Right lobe of liver (tissue), 4 donors: ENCODE measurements at regions not wholly inside any gene's neighbourhood (a gene's known extent, or its start where the extent isn't known, plus 50 kb on each side); places are given as distances from the start of the nearest gene placed in this dataset.

Source experiments
- POLR2A ChIP-seq: fragments of 450-650 bp; IDR thresholded peaks from one replicate; pipeline ENCODE4 v1.6.1; 2017; ENCODE audit warnings: antibody characterized with exemption, mild to moderate bottlenecking
- TF ChIP-seq, protein P1 (sequence below), 4 donors: fragments of 200-600 bp in 3 of 4; fragments of 450-650 bp in 1 of 4; IDR thresholded peaks; one replicate each; pipeline versions ENCODE4 v1.5.1 to v1.8.0; 2016 to 2022; ENCODE audit warnings: antibody characterized with exemption in 4 of 4, mild to moderate bottlenecking in 2 of 4
- donor health status: DM: no; HTN: no; CAD: no.
- donor health status: DM: no; HTN: no; CAD: no.
- donor health status: DM: no; HTN: yes; CAD: no.

DNA sequence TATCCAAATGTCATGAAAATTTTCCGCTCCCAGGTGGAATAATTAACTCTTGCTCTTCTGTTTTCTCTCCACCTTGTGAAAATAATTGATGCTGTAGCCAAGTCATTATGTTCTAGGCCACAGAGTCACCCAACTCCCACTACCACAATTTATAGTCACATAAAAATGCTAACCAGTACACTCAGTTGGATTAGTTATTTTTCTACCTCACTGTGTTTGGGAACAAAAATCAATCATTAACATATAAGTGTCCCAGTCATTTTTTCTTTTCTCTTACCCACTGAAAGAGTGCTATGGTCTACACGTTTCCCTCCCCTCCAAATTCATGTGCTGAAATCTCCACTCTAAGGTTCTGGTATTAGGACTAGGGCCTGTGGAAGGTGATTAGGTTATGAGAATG is 255.6 kb upstream of the LMCD1 start:
- TF ChIP-seq, protein P1, sequence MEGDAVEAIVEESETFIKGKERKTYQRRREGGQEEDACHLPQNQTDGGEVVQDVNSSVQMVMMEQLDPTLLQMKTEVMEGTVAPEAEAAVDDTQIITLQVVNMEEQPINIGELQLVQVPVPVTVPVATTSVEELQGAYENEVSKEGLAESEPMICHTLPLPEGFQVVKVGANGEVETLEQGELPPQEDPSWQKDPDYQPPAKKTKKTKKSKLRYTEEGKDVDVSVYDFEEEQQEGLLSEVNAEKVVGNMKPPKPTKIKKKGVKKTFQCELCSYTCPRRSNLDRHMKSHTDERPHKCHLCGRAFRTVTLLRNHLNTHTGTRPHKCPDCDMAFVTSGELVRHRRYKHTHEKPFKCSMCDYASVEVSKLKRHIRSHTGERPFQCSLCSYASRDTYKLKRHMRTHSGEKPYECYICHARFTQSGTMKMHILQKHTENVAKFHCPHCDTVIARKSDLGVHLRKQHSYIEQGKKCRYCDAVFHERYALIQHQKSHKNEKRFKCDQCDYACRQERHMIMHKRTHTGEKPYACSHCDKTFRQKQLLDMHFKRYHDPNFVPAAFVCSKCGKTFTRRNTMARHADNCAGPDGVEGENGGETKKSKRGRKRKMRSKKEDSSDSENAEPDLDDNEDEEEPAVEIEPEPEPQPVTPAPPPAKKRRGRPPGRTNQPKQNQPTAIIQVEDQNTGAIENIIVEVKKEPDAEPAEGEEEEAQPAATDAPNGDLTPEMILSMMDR (IDR thresholded peaks at IDR 0.05): no peak
- TF ChIP-seq POLR2A: no peak
